Activated CD8-positive, alpha-beta memory T cell treated with anti-CD3 and anti-CD28 coated beads for 24 hours (primary cell): ENCODE measurements at regions not wholly inside any gene's neighbourhood (a gene's known extent, or its start where the extent isn't known, plus 50 kb on each side); places are given as distances from the start of the nearest gene placed in this dataset.

Experiments
- DNase-seq: peaks from one replicate; pipeline ENCODE4 v3.0.0-alpha.2; 2020

- DNase-seq: no peak
Measured at GRCh38 chr7:93632371-93632770, 57.8 kb upstream of the CALCR start.

- no peak for DNase-seq
Measured at GRCh38 chr7:93629291-93629801, 54.8 kb upstream of the CALCR start.

DNA sequence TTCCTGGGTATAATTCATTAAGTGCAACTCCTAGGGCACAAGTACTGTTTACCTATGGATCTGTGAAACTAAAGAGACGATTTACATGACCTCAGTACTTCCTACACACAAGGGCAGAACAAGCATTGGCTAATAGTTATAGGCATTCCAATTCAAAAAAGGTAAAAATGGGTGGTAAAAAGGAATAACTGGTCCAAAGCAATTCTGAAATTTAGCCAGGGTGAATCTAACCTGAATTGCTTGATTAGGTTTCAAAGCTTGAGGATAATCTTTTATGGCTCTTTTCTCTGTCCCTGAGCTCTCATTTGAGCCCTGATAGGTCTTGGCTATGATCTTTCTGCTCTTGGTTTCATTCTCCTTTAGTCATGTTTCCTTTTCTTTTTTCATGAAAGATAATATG is 52.3 kb upstream of the CALCR start:
- no peak for DNase-seq
